Ishikawa (cell line): ENCODE measurements at regions not wholly inside any gene's neighbourhood (a gene's known extent, or its start where the extent isn't known, plus 50 kb on each side); places are given as distances from the start of the nearest gene placed in this dataset.

ENCODE experiments used
- CEBPB ChIP-seq: IDR thresholded peaks from 2 replicates; pipeline ENCODE4 v1.6.1; 2012
- CREB1 ChIP-seq: IDR thresholded peaks from 2 replicates; pipeline ENCODE4 v1.6.1; 2012; ENCODE audit warnings: low read depth
- EGR1 ChIP-seq: IDR thresholded peaks from 2 replicates; pipeline ENCODE4 v1.6.1; 2012
- EP300 ChIP-seq: IDR thresholded peaks from 2 replicates; pipeline ENCODE4 v1.6.1; 2012; ENCODE audit warnings: borderline replicate concordance
- FOXM1 ChIP-seq: IDR thresholded peaks from 2 replicates; pipeline ENCODE4 v1.6.1; 2012; ENCODE audit warnings: low read depth, borderline replicate concordance
- MAX ChIP-seq: IDR thresholded peaks from 2 replicates; pipeline ENCODE4 v1.6.1; 2012
- NFIC ChIP-seq: IDR thresholded peaks from 2 replicates; pipeline ENCODE4 v1.6.1; 2012
- RAD21 ChIP-seq: IDR thresholded peaks from 2 replicates; pipeline ENCODE4 v1.6.1; 2012; ENCODE audit warnings: low read depth
- REST ChIP-seq: IDR thresholded peaks from 2 replicates; pipeline ENCODE4 v1.6.1; 2012; ENCODE audit warnings: low read depth, mild to moderate bottlenecking
- TAF1 ChIP-seq: IDR thresholded peaks from 2 replicates; pipeline ENCODE4 v1.6.1; 2012; ENCODE audit warnings: low read depth, mild to moderate bottlenecking
- TCF12 ChIP-seq: IDR thresholded peaks from 2 replicates; pipeline ENCODE4 v1.6.1; 2012; ENCODE audit warnings: low read depth
- TEAD4 ChIP-seq: IDR thresholded peaks from 2 replicates; pipeline ENCODE4 v1.6.1; 2012
- USF1 ChIP-seq: IDR thresholded peaks from 2 replicates; pipeline ENCODE4 v1.6.1; 2012
- YY1 ChIP-seq: IDR thresholded peaks from 2 replicates; pipeline ENCODE4 v1.6.1; 2012; ENCODE audit warnings: low read depth
- ZBTB7A ChIP-seq: IDR thresholded peaks from 2 replicates; pipeline ENCODE4 v1.6.1; 2012; ENCODE audit warnings: low read depth

- TF ChIP-seq TCF12 (no peak), YY1 (no peak), CEBPB (no peak), USF1 (no peak), ZBTB7A (no peak), TEAD4 (no peak), TAF1 (no peak), EP300 (no peak), EGR1 (no peak), RAD21 (no peak), CREB1 (no peak), REST (no peak), MAX (no peak), NFIC (no peak), FOXM1 (no peak)
Measured at GRCh38 chr1:192066202-192066601, 92.1 kb upstream of the RGS18 start.

GRCh38 chr1:192067360-192067759 is 90.9 kb upstream of the RGS18 start:
- TF ChIP-seq YY1, result no peak
- TF ChIP-seq TAF1, result no peak
- TF ChIP-seq NFIC, result no peak
- TF ChIP-seq USF1, result no peak
- no peak for TF ChIP-seq RAD21
- TF ChIP-seq EGR1, result no peak
- TF ChIP-seq CREB1, result no peak
- no peak for TF ChIP-seq REST
- no peak for TF ChIP-seq MAX
- TF ChIP-seq TCF12, result no peak
- no peak for TF ChIP-seq EP300
- no peak for TF ChIP-seq CEBPB

GRCh38 chr1:192070213-192070612 is 88.0 kb upstream of the RGS18 start:
- TF ChIP-seq RAD21 (no peak), ZBTB7A (no peak), FOXM1 (no peak), EP300 (no peak), TAF1 (no peak), CREB1 (no peak), EGR1 (no peak), CEBPB (no peak), REST (no peak), YY1 (no peak), USF1 (no peak), NFIC (no peak), TCF12 (no peak), TEAD4 (no peak), MAX (no peak)

GRCh38 chr1:192080684-192081083 is 77.6 kb upstream of the RGS18 start:
- TF ChIP-seq TCF12, result no peak
- TF ChIP-seq TAF1, result no peak
- no peak for TF ChIP-seq TEAD4
- TF ChIP-seq NFIC, result no peak
- no peak for TF ChIP-seq RAD21
- no peak for TF ChIP-seq EP300
- TF ChIP-seq FOXM1, result no peak
- no peak for TF ChIP-seq USF1
